ENCODE measurements at regions not wholly inside any gene's neighbourhood (a gene's known extent, or its start where the extent isn't known, plus 50 kb on each side); places are given as distances from the start of the nearest gene placed in this dataset.
"Not testable (repeated sequence)": the region's sequence is repeated elsewhere in the genome, so short reads cannot be mapped to it uniquely, and the experiment has no call there.

DNA sequence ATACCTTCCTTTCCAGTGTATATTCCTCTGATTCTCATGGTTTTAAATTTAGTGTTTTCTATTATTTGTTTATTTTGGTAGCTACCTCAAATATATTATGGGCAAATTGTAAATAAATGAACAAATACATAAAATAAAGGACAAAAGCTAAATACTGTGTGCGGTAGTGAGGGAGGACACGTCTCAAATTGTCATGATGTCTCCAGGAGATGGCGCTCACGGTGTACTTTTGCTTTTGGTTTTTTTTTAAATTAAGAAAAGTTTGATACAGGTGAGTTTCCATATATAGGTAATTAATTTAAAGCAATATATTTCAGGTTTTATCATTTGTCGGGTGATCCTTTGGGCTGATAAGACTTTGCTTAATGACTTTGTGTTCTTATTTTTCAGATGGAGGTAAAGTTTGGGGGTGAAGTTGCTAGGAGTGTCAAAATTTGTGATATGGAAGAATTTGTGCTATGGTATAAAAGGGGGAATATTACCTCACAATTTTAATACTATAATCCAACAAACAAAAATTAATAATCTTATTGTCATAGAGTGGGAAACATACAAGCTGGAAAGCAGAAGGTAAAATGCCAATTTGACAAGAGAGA, 68.4 kb upstream of the TMEM229A start:
- FAIRE-seq, result peak; percentile 55

DNA sequence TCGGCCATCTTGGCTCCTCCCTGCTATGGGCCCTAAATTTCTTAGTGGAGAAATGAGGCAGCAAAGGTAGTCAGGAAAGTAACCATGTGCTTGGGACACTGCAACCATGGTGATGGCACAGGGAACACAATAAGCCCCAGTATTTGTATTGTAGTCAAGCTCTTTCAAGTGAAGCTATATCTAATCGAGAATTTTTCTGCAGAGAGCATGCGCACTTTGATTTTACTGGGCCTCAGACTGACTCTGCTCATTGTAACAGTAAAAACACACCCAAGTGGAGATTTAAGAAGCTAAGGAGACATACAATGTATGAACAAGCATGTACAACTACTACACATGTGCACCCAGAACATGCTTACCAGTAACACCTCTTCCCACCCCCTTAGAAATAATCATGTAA, 67.3 kb upstream of the TMEM229A start:
- no peak for FAIRE-seq

DNA sequence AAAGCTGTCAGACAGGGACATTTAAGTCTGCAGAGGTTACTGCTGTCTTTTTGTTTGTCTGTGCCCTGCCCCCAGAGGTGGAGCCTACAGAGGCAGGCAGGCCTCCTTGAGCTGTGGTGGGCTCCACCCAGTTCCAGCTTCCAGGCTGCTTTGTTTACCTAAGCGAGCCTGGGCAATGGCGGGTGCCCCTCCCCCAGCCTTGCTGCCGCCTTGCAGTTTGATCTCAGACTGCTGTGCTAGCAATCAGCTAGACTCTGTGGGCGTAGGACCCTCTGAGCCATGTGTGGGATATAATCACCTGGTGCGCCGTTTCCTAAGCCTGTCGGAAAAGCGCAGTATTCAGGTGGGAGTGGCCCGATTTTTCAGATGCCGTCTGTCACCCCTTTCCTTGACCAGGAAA, 66.7 kb upstream of the TMEM229A start:
- FAIRE-seq, result not testable (repeated sequence)

DNA sequence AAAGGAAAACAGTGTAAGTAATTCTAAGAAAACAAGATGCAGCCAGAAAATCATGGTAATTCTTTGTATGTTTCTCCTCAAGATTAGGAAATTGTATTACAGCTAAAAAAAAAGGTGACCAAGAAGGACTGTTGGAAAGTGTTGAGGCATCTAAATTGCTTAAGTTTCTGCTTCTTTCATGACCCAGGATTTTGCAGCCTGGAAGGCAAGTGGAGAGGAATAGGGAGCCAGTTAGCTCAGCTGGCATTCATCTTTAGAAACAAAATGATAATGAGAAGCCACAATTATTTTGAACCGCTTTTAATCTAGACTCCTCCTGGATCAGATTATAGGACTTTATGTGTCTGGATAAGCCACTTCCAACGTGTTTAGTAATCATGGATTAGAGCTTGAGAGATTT, 56.8 kb upstream of the TMEM229A start:
- no peak for FAIRE-seq

DNA sequence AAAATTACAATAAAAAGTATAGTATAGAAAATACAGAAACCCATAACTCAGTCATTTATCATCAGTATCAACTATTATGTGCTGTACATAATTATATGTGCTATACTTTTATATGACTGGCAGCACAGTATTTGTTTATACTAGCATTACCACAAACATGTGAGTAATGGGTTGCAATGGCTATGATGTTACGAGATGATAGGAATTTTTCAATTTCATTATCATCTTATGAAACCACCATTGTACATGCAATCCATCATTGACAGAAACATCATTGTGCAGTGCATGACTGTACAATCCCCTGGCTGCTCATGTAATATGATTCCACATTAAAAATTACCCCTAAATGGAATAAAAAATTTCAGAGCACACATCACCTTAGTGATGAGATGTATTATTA, 55.7 kb upstream of the TMEM229A start:
- no peak for FAIRE-seq

DNA sequence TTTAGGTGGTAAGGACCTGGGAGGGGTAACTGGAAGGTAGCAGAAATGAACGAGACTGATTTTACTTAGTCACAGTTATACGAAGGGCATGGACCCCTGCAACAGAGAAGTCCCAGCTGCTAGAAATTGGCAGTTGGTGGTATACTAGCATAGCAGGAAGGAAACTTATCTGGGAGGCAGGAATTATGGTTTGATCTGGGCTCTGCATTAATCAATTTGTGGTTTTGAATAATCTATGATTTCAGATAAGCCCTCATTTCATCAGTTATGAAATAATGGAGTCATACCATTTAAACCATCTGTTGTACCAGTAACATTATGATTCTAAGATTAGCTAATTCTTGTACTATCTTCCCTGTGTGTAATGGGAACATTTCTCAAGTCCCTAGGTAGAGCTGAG, 54.0 kb upstream of the TMEM229A start:
- no peak for FAIRE-seq

DNA sequence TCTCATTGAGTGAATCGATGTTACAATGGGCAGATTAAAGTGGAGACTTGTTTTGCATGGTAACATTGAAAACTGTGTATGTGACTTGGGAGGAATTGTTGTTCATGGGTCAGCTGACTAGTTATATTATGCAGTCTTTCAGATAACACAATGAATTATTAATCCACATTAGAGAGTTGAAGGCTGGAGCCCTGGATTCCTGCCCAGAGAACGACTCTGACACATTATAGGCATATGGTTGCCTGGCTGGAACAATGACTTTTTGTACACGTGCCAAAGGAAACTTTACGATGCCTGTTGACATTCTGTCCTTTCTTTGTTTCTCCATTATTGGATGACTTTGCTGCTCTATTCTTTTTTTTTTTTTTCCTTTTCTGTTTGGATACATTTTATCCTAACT, 52.3 kb upstream of the TMEM229A start:
- FAIRE-seq, result no peak

DNA sequence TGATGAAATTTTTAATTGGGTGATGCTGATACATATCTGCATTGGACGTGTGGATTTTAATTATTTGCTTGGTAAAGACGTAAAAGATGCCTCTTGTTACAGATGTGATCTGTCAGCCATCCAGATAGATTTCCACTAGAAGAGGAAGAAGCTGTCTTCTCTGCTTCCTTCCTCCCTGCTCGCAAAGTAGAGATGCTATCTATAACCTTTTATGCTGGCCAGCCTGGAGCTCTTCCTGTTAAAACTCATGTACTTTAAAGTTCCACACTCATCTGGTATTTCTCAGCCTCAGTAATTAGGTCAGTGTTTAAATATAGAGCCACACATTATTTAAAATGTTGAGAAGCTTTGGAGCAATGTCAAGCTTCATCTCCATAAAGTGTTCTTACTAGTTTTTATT, 51.2 kb upstream of the TMEM229A start:
- FAIRE-seq, result no peak

All from islet of Langerhans (tissue), 1 donor.